ENCODE measurements at regions not wholly inside any gene's neighbourhood (a gene's known extent, or its start where the extent isn't known, plus 50 kb on each side); places are given as distances from the start of the nearest gene placed in this dataset.

GRCh38 chr13:40486518-40487163 is 179.8 kb downstream of the FOXO1 start:
- TF ChIP-seq, protein P1, sequence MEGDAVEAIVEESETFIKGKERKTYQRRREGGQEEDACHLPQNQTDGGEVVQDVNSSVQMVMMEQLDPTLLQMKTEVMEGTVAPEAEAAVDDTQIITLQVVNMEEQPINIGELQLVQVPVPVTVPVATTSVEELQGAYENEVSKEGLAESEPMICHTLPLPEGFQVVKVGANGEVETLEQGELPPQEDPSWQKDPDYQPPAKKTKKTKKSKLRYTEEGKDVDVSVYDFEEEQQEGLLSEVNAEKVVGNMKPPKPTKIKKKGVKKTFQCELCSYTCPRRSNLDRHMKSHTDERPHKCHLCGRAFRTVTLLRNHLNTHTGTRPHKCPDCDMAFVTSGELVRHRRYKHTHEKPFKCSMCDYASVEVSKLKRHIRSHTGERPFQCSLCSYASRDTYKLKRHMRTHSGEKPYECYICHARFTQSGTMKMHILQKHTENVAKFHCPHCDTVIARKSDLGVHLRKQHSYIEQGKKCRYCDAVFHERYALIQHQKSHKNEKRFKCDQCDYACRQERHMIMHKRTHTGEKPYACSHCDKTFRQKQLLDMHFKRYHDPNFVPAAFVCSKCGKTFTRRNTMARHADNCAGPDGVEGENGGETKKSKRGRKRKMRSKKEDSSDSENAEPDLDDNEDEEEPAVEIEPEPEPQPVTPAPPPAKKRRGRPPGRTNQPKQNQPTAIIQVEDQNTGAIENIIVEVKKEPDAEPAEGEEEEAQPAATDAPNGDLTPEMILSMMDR (IDR thresholded peaks at IDR 0.05; ENCODE audit: insufficient read depth, low read length, poor library complexity, severe bottlenecking), result no peak
- TF ChIP-seq EZH2phosphoT487 (conservative IDR thresholded peaks at IDR 0.05; ENCODE audit: low read length), result no peak

Measured in SU-DHL-6 (cell line).